Smooth muscle cell (in vitro differentiated cells): ENCODE measurements at regions not wholly inside any gene's neighbourhood (a gene's known extent, or its start where the extent isn't known, plus 50 kb on each side); places are given as distances from the start of the nearest gene placed in this dataset.

Source experiments
- DNase-seq: peaks from one replicate; lab custom pipeline; 2025; ENCODE audit not compliant: unreplicated experiment; lab: John Stamatoyannopoulos, UW
- H2AFZ ChIP-seq: fragments of 200-600 bp; sonication (generic); 2 replicates; pipeline ENCODE4 v1.6.0; 2016; ENCODE audit warnings: antibody characterized with exemption, low read depth, mild to moderate bottlenecking
- H3F3A ChIP-seq: fragments of 200-600 bp; sonication (generic); 2 replicates; pipeline ENCODE4 v1.6.0; 2017; ENCODE audit warnings: antibody characterized with exemption, low read depth
- H3K27ac ChIP-seq: fragments of 200-600 bp; sonication (generic); 2 replicates; pipeline ENCODE4 v1.5.1; 2016; ENCODE audit warnings: low read depth, mild to moderate bottlenecking
- H3K27me3 ChIP-seq: fragments of 200-600 bp; sonication (generic); 2 replicates; pipeline ENCODE4 v1.6.1; 2016; ENCODE audit warnings: low read depth, mild to moderate bottlenecking
- H3K36me3 ChIP-seq: fragments of 200-600 bp; sonication (generic); 2 replicates; pipeline ENCODE4 v1.5.1; 2016; ENCODE audit warnings: low read depth
- H3K4me1 ChIP-seq: fragments of 200-600 bp; sonication (generic); 2 replicates; pipeline ENCODE4 v1.5.1; 2016; ENCODE audit warnings: low read depth
- H3K4me2 ChIP-seq: fragments of 200-600 bp; sonication (generic); 2 replicates; pipeline ENCODE4 v1.6.0; 2016; ENCODE audit warnings: mild to moderate bottlenecking
- H3K4me3 ChIP-seq: fragments of 200-600 bp; sonication (generic); 2 replicates; pipeline ENCODE4 v1.5.1; 2016; ENCODE audit warnings: mild to moderate bottlenecking
- H3K79me2 ChIP-seq: fragments of 200-600 bp; sonication (generic); 2 replicates; pipeline ENCODE4 v1.6.0; 2016; ENCODE audit warnings: low read depth, mild to moderate bottlenecking
- H3K9ac ChIP-seq: fragments of 200-600 bp; sonication (generic); 2 replicates; pipeline ENCODE4 v1.6.0; 2016; ENCODE audit warnings: low read depth
- H3K9me3 ChIP-seq: fragments of 200-600 bp; sonication (generic); replicated peaks from 2 replicates; pipeline ENCODE4 v1.5.1; 2016; ENCODE audit warnings: low read depth
- H4K20me1 ChIP-seq: fragments of 200-600 bp; sonication (generic); 2 replicates; pipeline ENCODE4 v1.6.0; 2016; ENCODE audit warnings: low read depth
- WGBS: methylation state at CpG from one replicate; pipeline ENCODE4 v1.1.7; 2016; ENCODE audit warnings: low lambda C conversion rate; 5-methylcytosine and 5-hydroxymethylcytosine counted together
- TF ChIP-seq, protein P1 (sequence below): fragments of 200-600 bp; sonication (generic); IDR thresholded peaks from 2 replicates; pipeline ENCODE4 v1.5.1; 2017; ENCODE audit warnings: borderline replicate concordance, mild to moderate bottlenecking, antibody characterized with exemption; ENCODE audit not compliant: insufficient read depth, poor library complexity, severe bottlenecking

DNA sequence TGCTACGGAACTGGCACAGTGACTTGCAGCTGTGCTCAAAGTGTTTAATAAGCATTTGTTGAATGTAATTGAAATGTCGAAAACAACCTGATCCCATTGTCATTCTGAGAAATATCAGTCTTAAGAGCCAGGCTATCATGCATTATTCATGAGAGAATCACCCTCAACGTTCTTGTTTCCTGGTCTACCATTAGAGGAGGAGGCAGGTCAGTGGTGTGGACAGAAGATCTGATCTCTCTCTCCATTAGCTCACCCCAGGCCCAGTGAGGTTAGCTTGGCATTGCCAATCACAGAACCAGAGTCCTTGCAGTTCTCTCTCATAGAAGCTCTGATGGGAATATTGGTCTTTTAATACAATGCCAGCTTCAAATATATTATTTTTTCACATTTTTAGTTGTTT, 121.1 kb upstream of the SPON1 start:
- no peak overlapping the region for H3K27ac ChIP-seq
- TF ChIP-seq, protein P1, sequence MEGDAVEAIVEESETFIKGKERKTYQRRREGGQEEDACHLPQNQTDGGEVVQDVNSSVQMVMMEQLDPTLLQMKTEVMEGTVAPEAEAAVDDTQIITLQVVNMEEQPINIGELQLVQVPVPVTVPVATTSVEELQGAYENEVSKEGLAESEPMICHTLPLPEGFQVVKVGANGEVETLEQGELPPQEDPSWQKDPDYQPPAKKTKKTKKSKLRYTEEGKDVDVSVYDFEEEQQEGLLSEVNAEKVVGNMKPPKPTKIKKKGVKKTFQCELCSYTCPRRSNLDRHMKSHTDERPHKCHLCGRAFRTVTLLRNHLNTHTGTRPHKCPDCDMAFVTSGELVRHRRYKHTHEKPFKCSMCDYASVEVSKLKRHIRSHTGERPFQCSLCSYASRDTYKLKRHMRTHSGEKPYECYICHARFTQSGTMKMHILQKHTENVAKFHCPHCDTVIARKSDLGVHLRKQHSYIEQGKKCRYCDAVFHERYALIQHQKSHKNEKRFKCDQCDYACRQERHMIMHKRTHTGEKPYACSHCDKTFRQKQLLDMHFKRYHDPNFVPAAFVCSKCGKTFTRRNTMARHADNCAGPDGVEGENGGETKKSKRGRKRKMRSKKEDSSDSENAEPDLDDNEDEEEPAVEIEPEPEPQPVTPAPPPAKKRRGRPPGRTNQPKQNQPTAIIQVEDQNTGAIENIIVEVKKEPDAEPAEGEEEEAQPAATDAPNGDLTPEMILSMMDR: no peak
- H3K9ac ChIP-seq: no peak overlapping the region
- H3K36me3 ChIP-seq: no peaks in the 10 kb centered on the region
- no peak overlapping the region for H2AFZ ChIP-seq
- no peak overlapping the region for H3K4me2 ChIP-seq
- H3K79me2 ChIP-seq: no peaks in the 10 kb centered on the region
- 85% methylated on average over 3 of the region's 3 CpGs for WGBS
- no peaks in the 10 kb centered on the region for H3F3A ChIP-seq
- no peaks in the 10 kb centered on the region for H3K9me3 ChIP-seq
- no peak for DNase-seq
- H3K4me1 ChIP-seq: no peaks in the 10 kb centered on the region
- no peaks in the 10 kb centered on the region for H4K20me1 ChIP-seq
- no peak overlapping the region for H3K4me3 ChIP-seq
- no peaks in the 10 kb centered on the region for H3K27me3 ChIP-seq

DNA sequence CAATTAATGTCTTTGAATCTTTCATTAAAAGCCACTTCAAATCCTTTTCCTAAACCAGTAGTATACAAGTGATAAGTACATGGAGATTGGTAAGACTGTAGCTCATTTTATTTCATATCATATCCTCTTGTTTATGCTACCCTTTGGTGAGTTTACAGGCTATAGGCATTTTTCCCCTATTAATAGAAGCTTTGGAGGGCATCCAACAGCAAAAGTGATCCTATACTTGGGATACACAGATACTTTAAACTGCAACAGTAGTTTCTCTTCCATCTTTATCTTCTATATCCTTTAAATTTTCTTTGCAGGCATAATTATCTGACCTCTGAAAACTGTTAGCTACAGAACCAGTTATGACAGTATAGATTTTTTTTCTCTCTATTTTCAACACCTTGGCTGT, 114.5 kb upstream of the SPON1 start:
- H3K9me3 ChIP-seq: no peaks in the 10 kb centered on the region
- H3K36me3 ChIP-seq: no peaks in the 10 kb centered on the region
- H3K79me2 ChIP-seq: no peaks in the 10 kb centered on the region
- H3K4me3 ChIP-seq: no peak overlapping the region
- H3K4me1 ChIP-seq: no peaks in the 10 kb centered on the region
- DNase-seq: no peak
- H3F3A ChIP-seq: no peaks in the 10 kb centered on the region
- H3K9ac ChIP-seq: no peak overlapping the region
- TF ChIP-seq, protein P1: no peak
- no peaks in the 10 kb centered on the region for H4K20me1 ChIP-seq
- H3K27ac ChIP-seq: no peak overlapping the region
- H3K4me2 ChIP-seq: no peak overlapping the region
- H2AFZ ChIP-seq: no peak overlapping the region
- peaks cover 7% of the 10 kb centered on the region for H3K27me3 ChIP-seq

DNA sequence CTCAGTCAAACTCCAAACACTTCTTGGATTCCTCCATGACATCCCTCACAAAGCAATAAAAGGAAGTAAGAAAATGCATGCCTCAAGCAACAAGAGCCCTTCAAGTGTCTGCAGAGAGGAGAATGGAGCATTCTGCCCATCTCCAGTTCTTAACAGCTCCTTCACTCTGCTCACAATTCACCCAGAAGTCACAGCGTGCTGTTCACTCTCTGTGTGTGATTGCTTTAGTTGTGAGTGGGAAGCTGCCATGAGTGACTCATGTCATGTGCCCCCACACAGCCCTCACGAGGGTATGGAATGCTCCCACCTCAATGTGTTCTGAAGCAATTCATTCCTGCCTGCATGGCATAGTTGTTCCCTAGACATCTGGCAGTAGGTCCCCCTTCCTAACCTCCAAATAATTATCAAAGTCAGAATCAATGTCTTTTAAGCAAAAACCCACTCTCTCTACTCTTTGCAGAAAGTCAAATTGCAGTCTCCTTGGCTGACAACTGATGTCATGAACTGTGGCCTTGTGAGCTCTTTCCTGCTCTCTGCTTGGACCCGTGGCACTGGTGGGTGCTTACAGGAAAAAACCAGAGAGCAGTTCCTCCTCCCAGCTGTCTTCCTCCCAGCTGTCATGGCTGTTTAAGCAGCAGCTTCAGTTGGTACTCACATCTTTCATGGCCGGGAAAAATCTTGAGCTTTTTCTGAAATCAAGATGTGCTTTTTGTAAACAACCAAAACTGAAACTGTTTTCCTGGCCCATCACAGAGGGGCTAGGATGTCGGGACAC, 112.1 kb upstream of the SPON1 start:
- H3K36me3 ChIP-seq: no peaks in the 10 kb centered on the region
- no peaks in the 10 kb centered on the region for H3K9me3 ChIP-seq
- peak overlapping the region; percentile 33 for H2AFZ ChIP-seq
- 66% methylated on average over 5 of the region's 5 CpGs for WGBS
- H3K9ac ChIP-seq: no peak overlapping the region
- no peaks in the 10 kb centered on the region for H3K4me1 ChIP-seq
- no peaks in the 10 kb centered on the region for H3F3A ChIP-seq
- DNase-seq: no peak
- H3K27ac ChIP-seq: no peak overlapping the region
- TF ChIP-seq, protein P1: no peak
- H4K20me1 ChIP-seq: no peaks in the 10 kb centered on the region
- no peak overlapping the region for H3K4me2 ChIP-seq
- no peak overlapping the region for H3K4me3 ChIP-seq
- H3K27me3 ChIP-seq: peaks cover 7% of the 10 kb centered on the region
- no peaks in the 10 kb centered on the region for H3K79me2 ChIP-seq

DNA sequence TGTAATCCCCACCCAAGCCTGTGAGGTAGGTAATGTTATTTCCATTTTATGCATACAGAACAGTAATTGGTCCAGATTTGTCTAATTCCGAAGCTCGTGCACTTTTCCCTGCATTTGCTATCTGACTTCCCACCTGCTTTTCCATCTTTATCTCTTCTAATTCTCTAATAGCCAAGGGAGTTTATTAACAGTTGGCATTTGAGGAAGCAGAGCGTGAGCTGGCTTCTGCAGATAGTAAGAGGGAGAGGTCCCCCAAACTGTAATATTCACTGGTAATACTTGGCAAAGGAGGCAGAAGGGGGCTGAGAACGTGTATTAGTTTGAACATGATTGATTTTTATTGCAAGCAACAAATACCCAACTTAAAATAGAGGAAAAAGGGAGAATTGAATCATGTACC, 110.8 kb upstream of the SPON1 start:
- Histone ChIP-seq H3K4me2 (no peak overlapping the region), H3K36me3 (no peaks in the 10 kb centered on the region), H3K9ac (no peak overlapping the region), H3K4me3 (no peak overlapping the region), H4K20me1 (no peaks in the 10 kb centered on the region), H3K27me3 (peaks cover 7% of the 10 kb centered on the region), H3K79me2 (no peaks in the 10 kb centered on the region), H3K4me1 (no peaks in the 10 kb centered on the region), H2AFZ (no peak overlapping the region), H3F3A (no peaks in the 10 kb centered on the region), H3K27ac (no peak overlapping the region), H3K9me3 (no peaks in the 10 kb centered on the region)
- DNase-seq: no peak
- TF ChIP-seq, protein P1: no peak
- 89% methylated on average over 4 of the region's 4 CpGs for WGBS
